ENCODE measurements at regions not wholly inside any gene's neighbourhood (a gene's known extent, or its start where the extent isn't known, plus 50 kb on each side); places are given as distances from the start of the nearest gene placed in this dataset.

DNA sequence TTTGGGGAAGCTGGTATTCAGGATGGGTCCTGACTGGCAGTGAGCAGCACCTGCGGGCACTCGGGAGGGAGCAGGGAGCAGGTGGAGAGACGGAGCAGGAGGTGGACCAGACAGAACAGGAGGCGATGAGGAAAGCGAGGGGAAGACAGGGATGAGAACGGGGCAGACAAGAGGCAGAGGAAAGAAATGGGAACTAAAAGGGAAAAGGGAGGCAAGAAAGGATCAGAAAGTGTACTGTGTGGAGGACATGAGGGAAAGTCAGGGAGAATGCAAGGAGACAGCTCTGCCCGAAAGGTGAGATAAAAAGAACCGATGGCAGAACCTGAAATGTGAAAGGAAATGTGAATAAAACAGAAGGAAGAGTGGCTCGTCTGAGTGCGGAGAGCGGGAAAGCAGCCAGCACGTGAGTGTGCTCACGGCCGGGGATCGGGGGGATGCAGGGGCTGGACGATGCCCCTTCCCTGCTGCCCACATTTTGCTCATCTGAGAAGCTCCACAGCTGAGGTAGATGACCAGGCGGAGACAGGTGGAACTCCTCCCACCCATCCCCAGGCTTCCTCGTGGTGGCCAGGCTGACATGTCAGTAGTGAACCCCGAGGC, 494.4 kb upstream of the B3GAT1 start:
- no peak for DNase-seq

DNA sequence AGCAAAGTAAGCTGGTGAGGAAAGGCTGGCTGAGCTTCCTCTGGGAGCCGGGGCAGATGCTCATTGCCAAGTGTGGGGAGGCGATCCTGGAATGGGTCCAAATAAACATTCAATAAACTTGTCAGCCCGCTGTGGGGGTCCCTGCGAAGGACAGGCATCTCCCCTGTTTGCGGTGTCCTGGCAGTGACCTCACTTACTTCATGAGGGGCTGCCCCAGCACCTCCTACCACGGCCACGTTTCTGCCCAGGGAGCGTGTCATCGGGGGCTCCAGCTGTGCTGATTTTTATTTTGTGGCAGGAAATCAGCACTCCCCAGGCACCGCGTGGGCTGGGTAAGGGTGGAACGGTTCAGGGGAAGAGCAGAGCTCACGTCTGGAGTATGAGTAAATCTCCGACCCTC, 493.9 kb upstream of the B3GAT1 start:
- no peak for DNase-seq

DNA sequence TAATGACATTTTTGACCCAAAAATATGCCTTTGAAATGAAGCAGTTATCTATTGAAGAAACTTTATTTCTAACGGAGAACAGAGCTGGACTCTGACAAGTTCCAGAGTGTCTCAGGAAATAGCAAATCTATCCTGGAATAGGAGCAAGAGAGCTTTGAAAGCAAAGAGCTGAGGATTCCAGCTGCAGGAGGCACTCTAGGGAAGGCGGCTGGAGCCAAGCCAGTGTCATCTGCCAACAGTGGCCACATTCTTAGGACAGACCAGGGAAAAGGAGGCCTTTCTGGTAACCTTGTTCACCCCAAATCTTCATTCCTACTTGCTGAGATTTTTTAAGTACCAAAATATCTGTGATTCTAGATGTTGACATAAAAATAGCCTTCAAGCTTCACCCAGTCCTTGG, 493.5 kb upstream of the B3GAT1 start:
- DNase-seq: no peak

DNA sequence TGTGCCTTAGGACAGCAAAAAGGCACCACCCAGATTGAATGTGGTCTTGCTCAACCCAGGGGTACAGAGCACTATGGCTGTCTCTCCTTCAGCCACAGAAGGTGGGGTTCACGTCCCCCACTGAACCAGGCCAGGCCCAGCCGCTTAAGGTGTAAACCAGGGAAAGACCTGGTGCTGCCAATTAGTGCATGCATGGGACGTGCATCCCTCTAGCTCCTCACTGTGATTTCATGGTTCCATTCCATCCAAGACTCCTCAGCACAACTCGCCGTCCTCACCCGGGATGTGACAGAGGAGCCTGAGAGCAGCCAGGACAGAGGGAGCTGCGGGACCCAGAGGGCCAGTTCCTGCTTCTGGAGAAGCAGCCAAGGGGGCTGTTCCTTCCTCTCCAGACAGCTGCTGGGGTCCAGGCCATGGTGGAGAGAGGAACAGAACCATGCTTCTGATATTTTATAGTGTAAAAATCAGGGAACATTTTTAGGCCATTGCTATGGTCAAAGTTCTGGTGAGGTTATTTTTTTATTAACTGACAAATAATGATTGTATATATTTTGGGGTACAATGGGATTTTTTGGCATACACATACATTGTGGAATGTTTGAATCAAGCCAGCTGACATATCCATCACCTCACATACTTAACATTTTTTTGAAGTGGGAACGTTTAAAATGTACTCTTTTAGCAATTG, 492.2 kb upstream of the B3GAT1 start:
- no peak for DNase-seq

DNA sequence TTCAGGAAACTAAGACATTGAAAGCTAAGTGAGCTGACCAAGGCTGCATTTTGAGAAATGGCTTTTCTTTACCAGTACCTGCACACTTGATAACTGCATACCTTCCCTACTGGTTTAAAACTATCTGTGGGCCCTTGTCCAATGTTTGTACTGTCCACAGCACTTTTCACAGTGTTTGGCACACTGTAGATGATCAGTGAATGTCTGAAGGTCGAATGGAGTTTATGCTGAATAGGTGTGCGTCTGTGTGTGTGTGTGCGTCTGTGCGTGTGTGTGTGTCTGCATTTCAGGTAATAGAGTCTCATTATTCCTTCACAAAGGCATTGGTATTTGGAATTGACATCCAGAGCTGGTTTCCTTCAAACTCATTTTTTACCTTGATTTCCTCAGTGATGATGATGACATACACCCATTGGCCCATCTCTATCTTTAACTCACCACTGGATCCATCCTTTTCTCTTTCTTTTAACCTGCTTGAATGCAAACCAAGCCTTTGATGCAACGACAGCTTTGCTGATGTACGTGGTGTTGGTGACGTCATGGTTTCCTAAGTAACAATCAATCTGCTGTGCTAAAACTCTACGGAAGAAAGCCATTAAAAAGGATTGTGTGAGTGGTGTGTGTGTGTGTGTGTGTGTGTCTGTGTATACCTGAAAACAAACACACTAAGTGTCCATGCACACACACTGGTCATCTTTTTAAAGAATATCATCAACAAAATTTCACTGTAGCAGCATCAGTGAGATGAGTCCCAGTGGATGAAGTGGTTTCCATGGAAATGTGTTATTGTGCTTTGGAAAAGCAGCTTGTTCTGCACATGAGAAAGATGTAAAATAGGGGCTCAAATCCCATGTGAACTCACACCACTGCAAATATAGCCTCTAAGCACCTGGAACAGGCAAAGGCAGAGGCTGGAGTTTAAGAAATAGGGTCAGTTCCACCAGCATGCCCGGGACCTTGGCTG, 490.2 kb upstream of the B3GAT1 start:
- no peak for DNase-seq

DNA sequence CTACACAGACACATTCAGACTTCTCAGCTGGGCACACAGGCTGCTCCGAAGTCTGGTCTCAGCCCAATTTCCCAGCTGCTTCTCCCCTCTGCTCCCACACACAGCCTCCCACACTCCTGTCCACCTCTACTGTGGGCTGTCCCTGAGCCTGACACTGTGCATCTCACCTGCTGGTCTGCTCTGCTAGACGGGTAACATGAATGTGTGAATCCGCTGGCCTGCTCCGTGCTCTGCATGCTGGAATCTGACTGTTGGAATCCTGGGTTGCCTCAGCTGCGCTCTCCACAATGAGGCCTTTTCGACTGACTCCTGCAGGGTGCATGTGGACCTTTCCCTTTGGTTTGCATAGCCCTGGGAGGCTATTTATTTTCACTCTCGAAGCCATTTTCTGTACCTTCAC, 489.5 kb upstream of the B3GAT1 start:
- no peak for DNase-seq

DNA sequence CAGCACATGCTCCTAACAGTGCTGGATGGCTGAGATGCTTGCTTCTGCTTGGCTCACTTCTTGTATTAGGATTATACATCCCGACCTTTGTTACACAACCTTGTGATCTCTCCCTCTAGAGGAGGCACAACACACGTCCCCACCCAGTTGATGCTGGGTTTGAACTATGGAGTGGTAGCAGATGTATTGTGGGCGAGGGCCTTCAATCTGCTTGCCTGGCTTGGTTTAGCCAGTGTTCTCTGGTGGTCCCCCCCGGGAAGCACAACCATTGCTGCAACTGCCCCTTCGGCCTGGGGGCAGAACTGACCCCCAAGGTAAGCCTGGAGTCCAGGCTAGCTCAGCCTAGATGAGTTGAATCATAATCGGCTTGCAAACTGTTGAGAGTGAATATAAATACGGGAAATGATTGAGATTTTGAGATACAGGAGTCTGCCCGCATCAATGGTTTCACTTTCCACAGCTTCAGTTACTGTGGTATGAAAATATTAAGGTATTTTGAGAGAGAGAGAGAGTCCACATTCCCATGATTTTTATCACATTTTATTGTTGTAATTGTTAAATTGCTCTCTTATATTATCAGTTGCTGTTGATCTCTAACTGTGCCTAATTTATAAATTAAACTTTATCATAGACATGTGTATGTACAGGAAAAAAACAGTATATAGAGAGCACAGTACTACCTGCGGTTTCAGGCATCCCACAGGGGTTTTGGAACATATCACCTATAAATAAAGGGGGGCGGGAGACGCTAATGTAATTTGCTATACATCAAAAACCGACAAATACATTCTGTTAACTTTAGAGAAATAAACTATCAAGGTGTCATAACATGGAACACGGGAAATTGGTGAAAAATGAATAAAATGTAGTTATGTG, 482.0 kb upstream of the B3GAT1 start:
- DNase-seq: no peak

DNA sequence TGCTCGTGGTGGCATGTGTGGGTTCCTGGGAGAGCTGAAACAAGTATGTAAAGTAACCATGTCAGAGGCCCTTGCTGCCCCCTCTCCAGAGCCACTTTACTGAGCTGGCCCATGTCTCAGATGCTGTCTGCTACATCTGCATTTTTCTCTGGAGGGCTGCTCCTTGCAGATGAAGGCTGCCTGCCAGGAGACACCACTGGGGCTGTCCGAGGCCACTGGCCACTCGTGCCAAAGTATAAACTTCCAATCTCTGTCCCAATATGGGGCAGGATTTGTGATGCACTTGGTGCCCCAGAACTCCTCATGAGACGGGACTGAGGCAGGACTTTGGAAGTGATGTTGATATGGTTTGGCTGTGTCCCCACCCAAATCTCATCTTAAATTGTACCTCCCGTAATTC, 478.4 kb upstream of the B3GAT1 start:
- DNase-seq: no peak

DNA sequence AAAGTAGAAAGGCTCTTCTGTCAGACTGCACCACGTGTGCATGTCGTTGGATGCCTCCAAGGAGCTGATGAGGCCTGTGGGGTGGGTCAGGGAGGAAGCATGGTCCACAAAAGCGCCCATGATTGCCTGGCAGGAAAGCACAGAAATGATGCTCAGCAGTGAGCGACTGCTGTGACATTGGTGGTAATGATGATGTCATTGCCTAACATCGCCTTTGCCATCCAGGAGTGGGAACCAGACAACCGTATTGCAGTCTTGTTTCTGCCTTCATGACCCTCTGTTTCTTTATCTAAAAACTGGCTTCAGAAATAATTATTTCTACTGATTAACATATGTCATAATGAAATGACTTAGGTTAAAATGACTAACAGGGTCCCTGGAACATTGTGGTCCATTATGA, 477.8 kb upstream of the B3GAT1 start:
- no peak for DNase-seq

DNA sequence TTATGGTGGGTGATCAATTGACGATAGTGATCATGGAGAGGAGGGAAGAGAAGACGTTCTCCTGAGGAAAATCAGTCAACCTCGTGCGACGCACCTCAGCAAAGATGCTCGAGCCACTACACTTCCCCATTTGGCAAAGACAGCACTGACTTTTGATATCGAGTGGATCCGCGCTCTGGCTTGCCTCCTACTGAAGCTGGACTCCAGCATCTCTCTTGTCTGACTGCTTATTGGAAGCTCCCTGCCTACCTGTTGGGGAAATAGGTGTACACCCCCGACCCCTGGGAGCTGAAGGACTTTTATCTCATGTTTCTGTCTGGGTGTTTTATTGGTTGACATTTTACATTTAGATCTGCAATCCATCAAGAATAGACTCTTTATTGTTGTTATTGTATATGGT, 476.8 kb upstream of the B3GAT1 start:
- DNase-seq: no peak

DNA sequence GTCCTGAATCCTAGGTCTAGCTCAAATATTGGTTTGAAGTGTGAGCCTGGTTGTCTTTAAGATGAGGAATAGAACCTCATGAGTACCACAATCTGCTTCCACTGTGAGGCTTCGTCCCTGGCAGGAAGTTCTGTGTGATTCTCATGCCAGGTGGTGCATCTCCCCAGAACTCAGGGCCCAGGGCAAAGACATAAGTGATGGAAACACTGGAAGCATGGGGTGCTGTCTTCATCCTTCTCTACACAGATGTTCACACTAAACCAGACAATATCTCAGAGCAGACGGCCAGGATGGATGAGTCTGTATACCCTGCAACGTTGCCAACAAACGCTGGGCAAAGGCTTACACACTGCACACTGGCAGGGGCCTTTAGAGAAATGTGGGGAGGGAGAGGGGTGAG, 475.9 kb upstream of the B3GAT1 start:
- no peak for DNase-seq

DNA sequence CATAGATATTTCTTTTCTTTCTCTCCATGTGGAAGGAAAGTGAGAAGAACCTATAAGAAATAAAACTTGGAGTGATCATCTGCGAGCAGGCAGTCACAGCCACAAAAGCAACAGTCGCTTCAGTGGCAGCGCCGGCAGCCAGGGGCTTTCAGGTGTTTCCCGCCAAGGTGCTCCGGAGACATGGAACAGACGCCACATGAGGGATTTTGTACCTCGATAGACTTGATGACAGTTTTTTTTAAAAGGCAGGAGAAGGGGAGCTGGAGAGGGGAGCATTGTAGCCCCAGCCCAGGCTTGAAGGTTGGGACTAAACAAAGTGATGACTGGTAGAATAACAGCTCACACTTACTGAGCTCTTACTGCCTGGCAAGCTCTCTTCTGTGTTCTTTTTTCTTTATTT, 471.4 kb upstream of the B3GAT1 start:
- no peak for DNase-seq

DNA sequence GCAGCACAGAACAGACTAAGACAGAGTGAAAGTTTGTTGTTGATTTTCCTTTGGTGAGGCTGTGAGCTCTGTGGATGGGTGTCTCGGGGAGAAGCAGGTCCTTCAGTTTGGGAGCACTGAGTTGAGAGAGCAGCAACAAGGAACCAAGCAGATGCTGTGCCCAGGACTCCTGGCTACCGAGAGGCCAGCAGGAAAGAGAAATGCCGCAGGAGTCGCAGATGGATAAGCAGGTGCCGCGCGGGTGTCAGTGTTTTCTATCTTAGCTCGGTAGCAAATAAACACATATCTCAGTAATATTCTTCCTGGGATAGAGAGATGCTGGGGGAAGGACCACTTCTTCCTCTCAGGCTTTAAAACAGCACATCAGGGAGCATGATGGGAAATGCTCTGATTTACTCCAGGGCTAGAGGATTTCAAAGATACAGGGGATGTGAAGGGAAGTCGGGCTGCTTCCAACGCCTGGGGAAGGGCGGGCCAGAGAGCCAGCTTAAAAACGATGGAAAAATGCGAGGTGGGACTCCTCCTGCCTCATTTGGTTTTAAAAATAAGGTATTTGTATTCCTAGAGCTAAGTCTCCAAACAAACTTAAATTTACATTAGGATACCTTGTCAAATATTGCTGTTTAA, 470.7 kb upstream of the B3GAT1 start:
- no peak for DNase-seq

DNA sequence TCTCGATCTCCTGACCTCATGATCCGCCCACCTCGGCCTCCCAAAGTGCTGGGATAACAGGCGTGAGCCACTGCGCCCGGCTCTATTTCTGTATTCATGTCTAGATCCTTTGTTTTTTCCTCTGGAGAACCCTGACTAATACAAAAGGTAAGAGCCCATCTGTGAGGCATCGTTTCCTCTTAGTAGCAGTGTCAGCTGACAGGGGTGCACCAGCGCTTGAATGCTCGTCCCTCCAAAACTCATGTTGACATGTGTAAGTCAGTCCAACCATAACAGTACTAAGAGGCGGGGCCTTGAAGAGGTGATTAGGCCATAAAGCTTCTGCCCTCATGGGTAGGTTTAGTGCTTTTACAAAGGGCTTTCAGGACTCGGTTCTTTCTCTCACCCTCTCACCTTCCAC, 470.1 kb upstream of the B3GAT1 start:
- peak in 1 of 3 experiments; percentile 89 for DNase-seq

DNA sequence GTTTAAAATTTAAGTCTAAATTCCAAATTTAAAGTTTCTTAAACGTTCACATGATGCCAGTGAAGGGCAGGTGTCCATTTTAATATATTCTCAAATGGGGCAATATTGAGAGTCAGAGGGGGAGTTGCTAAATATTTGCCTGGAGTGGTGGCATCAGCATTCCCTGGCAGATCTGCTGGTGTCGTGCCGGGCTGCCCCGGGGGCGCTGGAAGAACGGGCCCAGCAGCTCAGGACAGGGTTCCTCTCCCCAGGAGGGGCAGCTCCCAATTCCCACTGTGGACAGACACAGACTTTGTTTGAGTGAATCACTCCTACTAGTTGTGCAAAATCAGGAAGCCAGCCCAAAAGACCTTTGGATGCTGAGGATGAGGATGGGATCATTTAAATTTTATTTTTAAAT, 468.7 kb upstream of the B3GAT1 start:
- DNase-seq: no peak

DNA sequence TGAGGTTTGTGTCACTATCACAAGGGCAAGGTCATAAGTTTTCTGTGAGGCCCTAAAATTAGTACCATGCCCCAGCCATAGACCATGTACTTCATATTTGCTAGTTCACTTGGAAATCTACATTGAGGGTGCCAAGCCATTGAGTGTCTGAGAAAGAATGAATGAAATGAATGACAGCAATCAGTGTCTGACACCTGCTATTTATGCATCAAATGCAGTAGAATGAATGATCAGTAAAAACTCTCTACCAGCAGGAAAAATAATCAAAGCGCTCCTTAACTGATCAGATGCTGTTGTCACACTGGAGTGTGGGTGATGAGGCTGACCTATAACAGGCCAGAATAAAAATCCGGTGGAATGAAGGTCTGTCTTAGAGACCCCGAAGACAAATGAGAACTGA, 467.9 kb upstream of the B3GAT1 start:
- DNase-seq: no peak

DNA sequence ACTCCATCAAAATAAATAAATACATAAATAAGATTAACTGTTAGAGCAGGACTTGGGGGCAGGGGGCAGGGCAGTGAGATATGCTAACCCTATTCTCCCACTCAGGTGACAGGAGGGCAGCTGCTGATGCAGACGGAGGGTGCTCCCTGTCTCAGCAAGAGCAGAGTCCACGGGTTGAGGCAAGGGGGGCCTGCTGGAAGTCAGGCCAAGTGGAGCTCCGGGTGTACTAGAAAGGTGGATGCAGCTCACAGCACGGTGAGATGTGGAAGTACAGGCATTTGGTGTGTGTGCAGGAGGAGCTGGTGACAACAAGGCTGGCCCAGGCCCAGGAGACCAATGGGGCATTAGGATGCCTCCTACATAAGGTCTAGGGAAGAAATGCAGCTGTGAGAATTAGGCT, 467.3 kb upstream of the B3GAT1 start:
- no peak for DNase-seq

DNA sequence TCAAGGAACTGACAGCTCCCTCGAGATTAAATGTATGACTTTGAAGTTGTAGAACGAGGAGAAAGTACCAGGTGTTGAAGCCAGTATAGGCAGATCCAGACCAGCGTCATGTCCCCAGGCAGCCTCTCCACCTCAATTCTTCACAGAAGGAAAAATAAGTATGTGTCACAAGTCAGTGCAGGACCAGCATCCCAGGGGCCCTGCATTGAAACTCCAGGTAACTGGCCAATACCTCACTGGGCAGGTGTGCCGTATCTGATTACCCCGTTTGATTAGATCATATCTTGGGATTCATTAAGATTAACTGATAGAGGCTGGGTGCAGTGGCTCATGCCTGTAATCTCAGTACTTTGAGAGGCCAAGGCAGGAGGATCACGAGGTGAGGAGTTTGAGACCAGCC, 466.7 kb upstream of the B3GAT1 start:
- DNase-seq: no peak

DNA sequence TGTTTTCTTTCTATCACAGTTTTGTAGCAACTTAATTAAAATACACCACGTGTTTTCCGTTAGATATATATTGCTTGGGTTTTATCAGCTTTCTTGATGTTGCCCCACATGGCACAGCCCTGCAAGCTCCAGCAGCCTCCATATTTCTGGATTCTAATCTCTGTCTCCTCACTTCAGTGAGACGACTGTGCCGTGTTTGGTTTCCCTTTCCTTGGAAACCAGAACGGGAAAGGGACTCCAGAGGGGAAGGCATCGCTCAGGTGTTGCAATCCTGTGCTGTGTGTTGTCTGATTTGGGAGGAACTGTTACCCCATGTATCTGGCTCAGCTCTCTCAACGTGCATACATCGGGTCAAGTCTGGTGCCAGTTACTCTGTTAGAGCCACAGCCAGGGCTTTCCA, 464.2 kb upstream of the B3GAT1 start:
- DNase-seq: no peak

DNA sequence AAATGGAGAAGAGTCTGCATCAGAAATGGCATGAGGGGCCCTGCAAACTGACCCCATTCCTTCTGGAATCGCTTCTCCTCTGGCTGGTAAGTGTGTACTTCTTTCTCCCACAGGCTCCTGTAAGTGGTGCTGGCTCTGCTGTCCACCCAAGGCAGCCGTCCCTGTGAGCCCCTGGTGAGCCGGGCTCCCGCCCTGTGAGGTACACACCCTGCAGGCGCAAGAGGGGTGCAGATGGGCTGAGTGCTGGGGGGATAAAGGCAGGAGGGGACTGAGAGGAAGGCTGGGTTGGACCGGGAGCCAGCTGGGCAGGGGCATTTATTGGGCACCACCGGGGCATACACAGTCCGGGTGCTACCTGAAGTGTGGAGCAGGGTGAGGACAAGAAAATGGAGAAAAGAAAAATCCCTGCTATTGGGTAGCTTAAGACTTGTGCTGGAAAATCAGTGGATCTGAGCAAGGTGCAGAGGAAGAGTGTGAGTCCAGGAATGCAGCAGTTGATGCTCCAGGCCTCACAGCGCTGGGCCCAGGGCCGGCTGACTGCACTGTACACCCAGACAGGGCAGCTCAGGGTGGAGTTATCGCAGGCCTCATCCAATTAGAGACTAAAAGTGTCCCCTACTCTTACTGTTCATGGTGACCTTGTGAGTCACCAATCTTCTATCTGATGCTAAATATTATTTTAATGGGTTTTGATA, 455.1 kb upstream of the B3GAT1 start:
- DNase-seq: no peak

DNA sequence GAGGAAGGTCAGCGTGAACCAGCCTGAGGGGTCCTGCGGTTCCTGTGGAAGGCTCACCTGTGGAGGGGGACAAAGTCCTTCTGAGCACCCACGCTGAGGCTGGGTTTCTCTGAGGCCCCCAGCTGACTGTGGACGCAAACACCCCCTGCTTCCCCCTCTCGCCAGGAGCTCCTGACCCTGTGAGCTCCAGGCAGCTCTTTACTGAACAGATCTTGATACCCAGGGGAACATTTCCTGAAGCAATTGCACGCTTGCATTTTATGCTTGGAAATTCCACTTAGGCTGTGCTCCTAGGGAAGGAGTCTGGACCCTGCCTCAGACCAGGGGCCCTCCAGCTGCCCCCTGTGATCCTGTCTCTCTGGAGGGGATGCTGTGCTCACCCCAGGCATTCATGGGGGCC, 454.2 kb upstream of the B3GAT1 start:
- no peak for DNase-seq

DNA sequence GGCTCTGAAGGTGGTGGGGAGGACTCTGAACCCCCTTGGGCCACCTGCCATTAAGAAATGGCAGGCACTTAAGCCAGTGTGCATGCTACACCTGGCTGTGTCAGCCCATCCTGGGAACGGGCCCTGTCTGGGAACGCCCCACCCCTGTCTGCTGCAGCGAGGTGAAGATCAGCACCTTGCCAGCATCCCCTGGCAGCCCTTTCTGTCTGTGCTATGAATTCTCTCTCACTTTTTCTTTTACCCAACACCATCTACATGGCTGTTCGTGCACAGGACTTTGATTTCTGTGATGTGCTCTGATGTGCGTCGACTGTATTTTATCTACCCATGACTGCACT, 452.9 kb upstream of the B3GAT1 start:
- DNase-seq: peak in 1 of 3 experiments; percentile 15

Data from NCI-H1417 (cell line).